Neural crest cell (in vitro differentiated cells): ENCODE measurements at regions not wholly inside any gene's neighbourhood (a gene's known extent, or its start where the extent isn't known, plus 50 kb on each side); places are given as distances from the start of the nearest gene placed in this dataset.

ENCODE experiments used
- DNase-seq: peaks from one replicate; pipeline ENCODE4 v3.0.0; 2021; ENCODE audit warnings: low read depth, mixed read lengths, low spot score
- H3K27ac Mint-ChIP-seq: one replicate; pipeline ENCODE4 v1.8.0; 2021; ENCODE audit warnings: mild to moderate bottlenecking, mixed read lengths; ENCODE audit not compliant: unreplicated experiment
- H3K27me3 Mint-ChIP-seq: 2 replicates; pipeline ENCODE4 v1.8.0; 2021; ENCODE audit warnings: low read depth, mild to moderate bottlenecking, mixed read lengths
- H3K36me3 Mint-ChIP-seq: 2 replicates; pipeline ENCODE4 v1.8.0; 2021; ENCODE audit warnings: low read depth, mild to moderate bottlenecking, mixed read lengths
- H3K4me1 Mint-ChIP-seq: 2 replicates; pipeline ENCODE4 v1.8.0; 2021; ENCODE audit warnings: mixed read lengths
- H3K4me3 Mint-ChIP-seq: one replicate; pipeline ENCODE4 v1.8.0; 2021; ENCODE audit warnings: mild to moderate bottlenecking, mixed read lengths
- H3K9me3 Mint-ChIP-seq: 2 replicates; pipeline ENCODE4 v1.8.0; 2021; ENCODE audit warnings: mixed read lengths
- CTCF ChIP-seq: fragments of 200-600 bp; sonication (generic); conservative IDR thresholded peaks from 2 replicates; pipeline ENCODE4 v1.5.0; 2021; ENCODE audit warnings: antibody characterized with exemption, mild to moderate bottlenecking

- H3K27ac Mint-ChIP-seq, result no peak overlapping the region
- H3K9me3 Mint-ChIP-seq, result no peaks in the 10 kb centered on the region
- H3K4me3 Mint-ChIP-seq, result no peak overlapping the region
- DNase-seq, result no peak
- H3K36me3 Mint-ChIP-seq, result no peaks in the 10 kb centered on the region
- no peaks in the 10 kb centered on the region for H3K27me3 Mint-ChIP-seq
- H3K4me1 Mint-ChIP-seq, result peaks cover 17% of the 10 kb centered on the region
- no peak for TF ChIP-seq CTCF
Measured at GRCh38 chr6:148285205-148285604, 57.4 kb upstream of the SASH1 start.

GRCh38 chr6:148286563-148286962, 56.1 kb upstream of the SASH1 start:
- Mint-ChIP-seq H3K36me3 (no peaks in the 10 kb centered on the region), H3K4me1 (peaks cover 21% of the 10 kb centered on the region), H3K27me3 (no peaks in the 10 kb centered on the region), H3K9me3 (no peaks in the 10 kb centered on the region), H3K27ac (no peak overlapping the region), H3K4me3 (no peak overlapping the region)
- no peak for TF ChIP-seq CTCF
- DNase-seq, result no peak

- H3K4me3 Mint-ChIP-seq, result no peak overlapping the region
- no peak overlapping the region for H3K27ac Mint-ChIP-seq
- no peak for TF ChIP-seq CTCF
- no peaks in the 10 kb centered on the region for H3K9me3 Mint-ChIP-seq
- H3K27me3 Mint-ChIP-seq, result no peaks in the 10 kb centered on the region
- H3K36me3 Mint-ChIP-seq, result no peaks in the 10 kb centered on the region
- DNase-seq, result no peak
- H3K4me1 Mint-ChIP-seq, result peaks cover 21% of the 10 kb centered on the region
Measured at GRCh38 chr6:148287623-148288333, 54.9 kb upstream of the SASH1 start.

GRCh38 chr6:148288541-148288940, 54.1 kb upstream of the SASH1 start:
- H3K4me3 Mint-ChIP-seq, result no peak overlapping the region
- H3K27ac Mint-ChIP-seq, result no peak overlapping the region

GRCh38 chr6:148289153-148289552, 53.5 kb upstream of the SASH1 start:
- Mint-ChIP-seq H3K36me3 (no peaks in the 10 kb centered on the region), H3K27me3 (no peaks in the 10 kb centered on the region), H3K4me3 (no peak overlapping the region), H3K27ac (no peak overlapping the region), H3K4me1 (peaks cover 23% of the 10 kb centered on the region), H3K9me3 (no peaks in the 10 kb centered on the region)
- no peak for DNase-seq
- no peak for TF ChIP-seq CTCF

More at GRCh38 chr6:148288541-148288940, 54.1 kb upstream of the SASH1 start:
- H3K36me3 Mint-ChIP-seq, result no peaks in the 10 kb centered on the region
- no peaks in the 10 kb centered on the region for H3K27me3 Mint-ChIP-seq
- no peak for DNase-seq
- no peak for TF ChIP-seq CTCF
- H3K4me1 Mint-ChIP-seq, result peaks cover 21% of the 10 kb centered on the region
- H3K9me3 Mint-ChIP-seq, result no peaks in the 10 kb centered on the region
